ENCODE measurements at regions not wholly inside any gene's neighbourhood (a gene's known extent, or its start where the extent isn't known, plus 50 kb on each side); places are given as distances from the start of the nearest gene placed in this dataset.

GRCh38 chr9:87086221-87086818 lies 139.0 kb upstream of the GAS1 start:
- DNase-seq = no peak

DNA sequence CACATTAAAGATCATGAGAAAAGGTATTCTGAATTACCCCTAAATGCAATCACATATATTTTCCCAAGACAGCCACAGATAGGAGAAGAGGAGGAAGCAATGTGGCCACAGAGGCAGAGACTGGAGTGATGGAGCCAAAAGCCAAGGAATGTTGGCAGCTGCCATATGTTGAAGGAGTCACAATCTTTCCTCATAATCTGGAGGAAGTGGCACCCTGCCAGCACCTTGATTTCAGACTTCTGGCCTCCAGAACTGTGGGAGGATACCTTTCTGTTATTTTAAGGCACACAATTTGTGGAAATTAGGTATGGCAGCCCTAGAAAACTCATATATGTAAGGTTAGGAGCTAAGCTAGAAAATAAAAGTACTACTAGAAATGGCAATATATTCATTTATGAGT lies 139.9 kb upstream of the GAS1 start:
- DNase-seq = no peak

GRCh38 chr9:87088192-87088591 lies 140.9 kb upstream of the GAS1 start:
- DNase-seq = no peak

DNA sequence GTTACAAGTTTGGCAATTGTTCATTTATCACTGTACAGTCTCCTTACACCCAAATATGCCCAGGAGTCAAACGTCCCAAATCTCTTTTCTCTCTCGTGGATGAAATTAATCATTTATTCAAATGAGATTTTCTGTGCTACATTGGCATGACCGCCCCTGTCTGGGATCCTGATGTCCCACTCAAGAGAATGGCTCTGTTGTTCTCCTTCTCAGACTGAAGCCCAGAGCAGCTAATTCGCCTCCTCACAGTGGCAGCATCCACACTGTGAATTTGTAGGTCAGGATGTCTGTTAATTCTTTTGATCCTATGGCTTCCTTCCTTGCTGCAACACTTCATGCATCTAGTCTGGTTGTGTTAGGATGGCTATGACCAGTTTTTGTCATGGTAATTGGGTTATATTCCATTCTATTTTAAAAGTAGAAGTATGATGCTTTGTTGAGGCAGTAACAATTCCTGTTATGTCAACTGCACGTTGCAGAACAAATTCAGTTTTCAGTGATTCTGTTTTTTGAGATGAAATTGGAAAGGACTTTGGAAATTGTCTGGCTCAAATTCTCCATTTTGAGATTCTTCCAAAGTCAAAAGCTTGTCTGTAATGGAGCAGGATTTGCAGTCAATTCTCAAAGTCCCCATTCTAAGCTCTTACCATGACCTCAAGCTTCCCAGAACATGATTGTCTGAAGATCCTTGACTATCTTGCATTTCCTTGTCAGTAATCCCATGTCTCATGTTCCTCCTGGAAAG lies 141.5 kb upstream of the GAS1 start:
- DNase-seq = no peak

- no peak for DNase-seq
Measured at GRCh38 chr9:87089506-87089905, 142.2 kb upstream of the GAS1 start.

DNA sequence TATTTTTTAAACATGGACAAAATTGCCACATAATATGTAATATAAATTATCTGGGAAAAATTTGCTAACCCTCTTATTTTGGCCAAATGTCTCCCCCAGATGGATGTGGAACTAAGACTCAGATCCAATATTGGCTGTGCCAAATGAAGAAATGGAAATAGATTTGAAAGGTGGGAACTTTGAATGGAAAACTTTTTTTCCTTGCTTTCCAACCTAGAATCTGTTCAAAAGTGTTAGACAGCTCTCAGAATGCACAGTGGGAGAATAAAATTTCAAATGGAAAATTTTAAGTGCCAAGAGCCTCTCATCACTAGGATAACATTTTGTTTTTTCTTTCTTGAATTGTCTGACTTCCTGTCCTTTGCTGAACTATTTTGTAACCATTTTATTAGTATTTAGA lies 142.6 kb upstream of the GAS1 start:
- no peak for DNase-seq

GRCh38 chr9:87093777-87094176 lies 146.5 kb upstream of the GAS1 start:
- DNase-seq = no peak

GRCh38 chr9:87095951-87096350 lies 148.6 kb upstream of the GAS1 start:
- no peak for DNase-seq

- DNase-seq = no peak
Measured at GRCh38 chr9:87096506-87096905, 149.2 kb upstream of the GAS1 start.

GRCh38 chr9:87097238-87097637 lies 149.9 kb upstream of the GAS1 start:
- no peak for DNase-seq

- DNase-seq = no peak
Measured at GRCh38 chr9:87099407-87099806, 152.1 kb upstream of the GAS1 start.

- DNase-seq = no peak
Measured at GRCh38 chr9:87100001-87100400, 152.7 kb upstream of the GAS1 start.

DNA sequence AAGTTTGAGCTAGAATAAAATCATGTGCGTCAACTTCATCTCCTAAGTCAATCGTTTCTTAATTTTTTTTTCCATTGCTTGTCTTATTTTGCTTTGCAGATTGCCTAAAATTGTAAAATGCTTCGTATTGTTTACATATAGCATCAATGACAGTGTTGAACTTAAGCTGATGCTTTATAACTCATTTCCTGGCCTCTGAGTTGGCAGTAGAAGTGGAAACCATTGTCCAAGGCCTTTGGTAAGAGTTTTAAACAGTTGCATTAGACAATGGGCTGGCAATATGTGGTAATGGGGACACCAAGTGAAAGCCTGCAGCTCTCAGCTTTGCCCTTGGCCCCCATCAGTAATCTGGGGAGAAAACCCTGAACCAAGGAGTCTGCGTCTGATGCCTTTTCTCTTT lies 154.8 kb upstream of the GAS1 start:
- DNase-seq = no peak

DNA sequence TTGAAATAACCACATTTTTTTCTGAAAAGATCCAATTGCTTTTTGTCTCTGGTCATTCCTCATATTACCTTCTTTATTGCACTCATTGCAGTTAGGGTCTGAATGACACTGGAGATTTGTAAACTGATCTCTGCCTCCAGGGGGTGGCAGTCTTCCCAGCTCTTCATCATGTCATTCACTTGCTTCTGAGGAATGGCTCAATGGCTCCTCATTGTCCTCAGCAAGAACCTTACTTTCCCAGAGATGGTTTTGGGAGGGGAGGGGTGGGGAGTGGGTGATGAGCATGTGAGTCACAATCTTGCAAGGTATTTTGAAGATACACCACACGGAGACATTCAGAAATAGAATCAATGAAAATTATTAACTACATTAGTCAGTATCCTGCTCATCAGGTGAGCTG lies 159.8 kb upstream of the GAS1 start:
- DNase-seq = no peak

DNA sequence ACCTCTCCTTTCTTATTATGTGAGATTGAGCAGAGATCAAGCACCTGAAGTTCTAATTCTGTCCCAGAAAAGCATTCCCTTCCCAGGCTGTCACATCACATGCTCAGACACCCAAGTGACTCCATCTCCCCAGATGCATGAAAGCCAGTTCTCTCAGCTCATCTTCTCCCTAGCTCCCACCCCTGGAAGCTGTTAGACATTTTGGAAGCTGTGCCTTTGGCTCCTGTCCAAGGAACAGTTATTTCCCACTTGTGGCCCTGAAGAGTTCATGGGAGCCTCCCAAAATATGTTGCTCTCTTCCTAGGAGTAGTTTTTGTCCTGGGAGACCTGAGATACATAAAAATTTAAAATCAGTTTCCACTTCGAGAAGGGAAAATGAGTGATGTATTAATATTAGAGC lies 161.4 kb upstream of the GAS1 start:
- no peak for DNase-seq

- DNase-seq = no peak
Measured at GRCh38 chr9:87109231-87109631, 161.9 kb upstream of the GAS1 start.

DNA sequence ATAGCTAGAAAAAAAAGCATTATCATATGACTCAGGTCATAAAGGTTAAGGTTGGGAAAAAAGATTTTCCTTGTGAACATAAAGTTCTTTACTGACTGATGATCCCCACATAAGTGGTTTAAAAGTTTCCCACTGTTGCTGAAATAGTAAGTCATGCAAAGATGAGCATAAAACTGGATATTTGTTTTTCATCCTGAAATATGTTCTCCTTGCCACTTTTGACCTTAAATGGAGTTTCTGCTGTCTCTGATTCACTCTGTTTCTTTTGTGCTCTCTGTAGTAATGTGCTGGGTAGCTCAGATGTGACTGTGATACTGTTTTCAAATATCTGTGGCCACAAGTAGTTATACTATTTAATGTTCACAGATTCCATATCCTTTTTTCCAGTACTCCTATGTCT lies 162.5 kb upstream of the GAS1 start:
- DNase-seq = no peak

GRCh38 chr9:87111010-87111409 lies 163.7 kb upstream of the GAS1 start:
- no peak for DNase-seq

- no peak for DNase-seq
Measured at GRCh38 chr9:87112656-87113055, 165.3 kb upstream of the GAS1 start.

DNA sequence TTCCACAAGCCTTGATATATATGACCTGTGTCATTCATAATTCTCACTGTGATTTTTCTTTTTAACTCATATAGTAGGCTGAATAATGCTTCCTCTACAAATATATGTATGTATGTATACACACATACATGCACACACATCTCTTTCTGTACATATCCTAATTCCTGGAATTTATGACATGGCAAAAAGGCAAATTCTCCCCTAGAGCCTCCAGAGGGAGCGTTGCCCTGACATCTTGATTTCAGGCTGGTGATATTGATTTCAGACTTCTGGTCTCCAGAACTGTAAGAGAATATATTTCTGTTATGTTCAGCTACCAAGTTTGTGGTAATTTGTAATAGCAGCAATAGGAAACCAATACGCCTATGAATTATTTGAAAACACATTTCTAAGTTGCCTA lies 166.6 kb upstream of the GAS1 start:
- no peak for DNase-seq

- DNase-seq = no peak
Measured at GRCh38 chr9:87115785-87116184, 168.5 kb upstream of the GAS1 start.

GRCh38 chr9:87116492-87116891 lies 169.2 kb upstream of the GAS1 start:
- no peak for DNase-seq

DNA sequence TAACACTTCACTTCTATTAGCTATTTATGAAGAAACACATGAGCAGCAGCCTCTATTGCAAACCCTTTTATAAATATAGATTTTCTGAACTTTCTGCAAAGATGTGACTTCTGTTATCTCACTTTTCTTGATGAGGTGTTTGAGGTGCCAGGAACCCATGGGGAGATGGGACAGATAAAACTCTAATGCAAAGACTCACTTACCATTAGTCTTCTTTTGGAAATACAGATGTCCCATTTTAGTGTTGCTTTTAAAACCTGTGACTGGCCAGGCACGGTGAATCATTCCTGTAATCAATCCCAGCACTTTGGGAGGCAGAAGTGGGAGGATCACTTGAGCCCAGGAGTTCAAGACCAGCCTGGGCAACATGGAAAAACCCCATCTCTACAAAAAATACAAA lies 171.3 kb upstream of the GAS1 start:
- no peak for DNase-seq

- no peak for DNase-seq
Measured at GRCh38 chr9:87119328-87119881, 172.1 kb upstream of the GAS1 start.

DNA sequence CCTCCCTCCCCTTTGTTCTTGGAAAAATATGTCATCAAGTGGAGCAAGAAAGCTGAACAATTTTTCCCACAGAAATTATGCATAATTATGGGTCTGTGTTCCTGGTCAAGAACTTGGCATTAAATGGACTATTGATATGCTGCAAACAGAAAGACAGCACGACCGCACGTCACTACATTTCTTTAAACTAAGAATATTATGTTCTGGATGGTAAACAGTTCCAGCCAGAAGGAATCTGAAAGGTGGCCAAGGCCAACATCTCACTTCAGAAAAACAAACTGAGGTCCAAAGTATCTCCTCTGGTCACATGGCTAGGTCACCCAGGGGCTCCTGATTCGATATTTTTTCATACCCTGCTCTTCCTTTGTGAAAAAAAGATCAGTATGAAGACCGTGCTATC lies 173.3 kb upstream of the GAS1 start:
- no peak for DNase-seq

Measured in NCI-H774 (cell line).